ENCODE measurements at regions not wholly inside any gene's neighbourhood (a gene's known extent, or its start where the extent isn't known, plus 50 kb on each side); places are given as distances from the start of the nearest gene placed in this dataset.

- H3K9ac ChIP-seq (ENCODE audit: low read depth in 1 of 2, low read length in 2 of 2) = no peak overlapping the region
- H3K36me3 ChIP-seq (ENCODE audit: control insufficient read depth in 2 of 2, insufficient read depth in 2 of 2, low read length in 2 of 2) = no peaks in the 10 kb centered on the region
- H3K9me3 ChIP-seq (ENCODE audit: control insufficient read depth in 2 of 2, low read length in 2 of 2) = no peaks in the 10 kb centered on the region
- no peaks in the 10 kb centered on the region for H3K4me1 ChIP-seq (ENCODE audit: control insufficient read depth in 2 of 2, insufficient read depth in 2 of 2, low read length in 2 of 2)
- no peak overlapping the region for H3K27ac ChIP-seq (ENCODE audit: low read depth in 2 of 2, low read length in 2 of 2)
- H3K4me3 ChIP-seq (ENCODE audit: low read length in 2 of 2) = no peak overlapping the region
- H3K27me3 ChIP-seq (ENCODE audit: control insufficient read depth in 2 of 2, insufficient read depth in 2 of 2, low read length in 2 of 2) = peaks cover 3 to 7% of the 10 kb centered on the region in 2 donors
Measured at GRCh38 chr2:176483476-176483875, 214.2 kb downstream of the MTX2 start.

- Histone ChIP-seq H3K27me3 (ENCODE audit: control insufficient read depth in 2 of 2, insufficient read depth in 2 of 2, low read length in 2 of 2) (peaks cover 3 to 7% of the 10 kb centered on the region in 2 donors), H3K4me3 (ENCODE audit: low read length in 2 of 2) (no peak overlapping the region), H3K4me1 (ENCODE audit: control insufficient read depth in 2 of 2, insufficient read depth in 2 of 2, low read length in 2 of 2) (no peaks in the 10 kb centered on the region), H3K27ac (ENCODE audit: low read depth in 2 of 2, low read length in 2 of 2) (no peak overlapping the region), H3K9me3 (ENCODE audit: control insufficient read depth in 2 of 2, low read length in 2 of 2) (no peaks in the 10 kb centered on the region), H3K36me3 (ENCODE audit: control insufficient read depth in 2 of 2, insufficient read depth in 2 of 2, low read length in 2 of 2) (no peaks in the 10 kb centered on the region), H3K9ac (ENCODE audit: low read depth in 1 of 2, low read length in 2 of 2) (no peak overlapping the region)
Measured at GRCh38 chr2:176483901-176484568, 214.8 kb downstream of the MTX2 start.

DNA sequence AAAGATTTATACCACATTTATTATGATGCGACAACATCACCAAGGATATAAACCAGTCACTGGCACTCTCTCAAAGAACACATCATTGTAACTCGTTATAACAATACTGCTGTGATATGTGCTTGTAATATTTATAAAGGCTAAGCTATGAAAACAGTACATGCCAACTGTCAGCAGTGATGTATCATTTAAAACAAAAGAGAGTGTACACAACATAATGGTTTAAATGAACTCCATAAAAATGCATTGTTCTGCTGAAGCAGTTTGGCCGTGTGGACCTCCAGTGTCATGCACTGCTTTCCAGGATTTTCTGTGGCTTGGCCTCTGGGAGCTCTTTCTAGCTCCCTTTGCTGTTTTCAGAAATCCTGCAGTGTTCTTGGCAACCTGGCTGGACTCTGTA lies 215.6 kb downstream of the MTX2 start:
- H3K36me3 ChIP-seq (ENCODE audit: control insufficient read depth in 2 of 2, insufficient read depth in 2 of 2, low read length in 2 of 2) = no peaks in the 10 kb centered on the region
- H3K9me3 ChIP-seq (ENCODE audit: control insufficient read depth in 2 of 2, low read length in 2 of 2) = no peaks in the 10 kb centered on the region
- H3K4me3 ChIP-seq (ENCODE audit: low read length in 2 of 2) = no peak overlapping the region
- no peaks in the 10 kb centered on the region for H3K4me1 ChIP-seq (ENCODE audit: control insufficient read depth in 2 of 2, insufficient read depth in 2 of 2, low read length in 2 of 2)
- no peak overlapping the region for H3K27ac ChIP-seq (ENCODE audit: low read depth in 2 of 2, low read length in 2 of 2)
- no peak overlapping the region for H3K9ac ChIP-seq (ENCODE audit: low read depth in 1 of 2, low read length in 2 of 2)
- peaks cover 3 to 7% of the 10 kb centered on the region in 2 donors for H3K27me3 ChIP-seq (ENCODE audit: control insufficient read depth in 2 of 2, insufficient read depth in 2 of 2, low read length in 2 of 2)

DNA sequence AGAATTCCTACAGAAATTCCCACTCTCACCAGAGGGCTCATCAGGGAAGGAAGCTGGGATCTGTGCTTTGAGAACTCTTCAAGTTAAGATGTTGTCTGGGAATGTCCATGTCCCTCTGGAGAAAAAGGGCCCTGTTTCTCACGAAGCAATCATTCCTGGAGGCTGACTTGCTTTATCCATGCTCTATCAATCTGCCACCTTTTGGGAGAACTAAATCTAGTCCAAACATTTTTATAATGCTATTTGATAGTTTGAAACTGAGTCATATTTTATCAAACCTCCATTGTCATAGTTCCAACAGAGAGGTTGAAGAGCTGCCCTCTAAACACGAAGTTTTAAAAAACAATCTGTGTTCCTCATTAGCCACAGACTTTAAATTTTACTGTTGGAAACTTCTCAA lies 219.2 kb downstream of the MTX2 start:
- Histone ChIP-seq H3K36me3 (ENCODE audit: control insufficient read depth in 2 of 2, insufficient read depth in 2 of 2, low read length in 2 of 2) (no peaks in the 10 kb centered on the region), H3K27me3 (ENCODE audit: control insufficient read depth in 2 of 2, insufficient read depth in 2 of 2, low read length in 2 of 2) (peaks cover 2 to 3% of the 10 kb centered on the region in 2 donors), H3K9me3 (ENCODE audit: control insufficient read depth in 2 of 2, low read length in 2 of 2) (no peaks in the 10 kb centered on the region), H3K4me1 (ENCODE audit: control insufficient read depth in 2 of 2, insufficient read depth in 2 of 2, low read length in 2 of 2) (no peaks in the 10 kb centered on the region), H3K4me3 (ENCODE audit: low read length in 2 of 2) (no peak overlapping the region), H3K9ac (ENCODE audit: low read depth in 1 of 2, low read length in 2 of 2) (no peak overlapping the region), H3K27ac (ENCODE audit: low read depth in 2 of 2, low read length in 2 of 2) (no peak overlapping the region)

DNA sequence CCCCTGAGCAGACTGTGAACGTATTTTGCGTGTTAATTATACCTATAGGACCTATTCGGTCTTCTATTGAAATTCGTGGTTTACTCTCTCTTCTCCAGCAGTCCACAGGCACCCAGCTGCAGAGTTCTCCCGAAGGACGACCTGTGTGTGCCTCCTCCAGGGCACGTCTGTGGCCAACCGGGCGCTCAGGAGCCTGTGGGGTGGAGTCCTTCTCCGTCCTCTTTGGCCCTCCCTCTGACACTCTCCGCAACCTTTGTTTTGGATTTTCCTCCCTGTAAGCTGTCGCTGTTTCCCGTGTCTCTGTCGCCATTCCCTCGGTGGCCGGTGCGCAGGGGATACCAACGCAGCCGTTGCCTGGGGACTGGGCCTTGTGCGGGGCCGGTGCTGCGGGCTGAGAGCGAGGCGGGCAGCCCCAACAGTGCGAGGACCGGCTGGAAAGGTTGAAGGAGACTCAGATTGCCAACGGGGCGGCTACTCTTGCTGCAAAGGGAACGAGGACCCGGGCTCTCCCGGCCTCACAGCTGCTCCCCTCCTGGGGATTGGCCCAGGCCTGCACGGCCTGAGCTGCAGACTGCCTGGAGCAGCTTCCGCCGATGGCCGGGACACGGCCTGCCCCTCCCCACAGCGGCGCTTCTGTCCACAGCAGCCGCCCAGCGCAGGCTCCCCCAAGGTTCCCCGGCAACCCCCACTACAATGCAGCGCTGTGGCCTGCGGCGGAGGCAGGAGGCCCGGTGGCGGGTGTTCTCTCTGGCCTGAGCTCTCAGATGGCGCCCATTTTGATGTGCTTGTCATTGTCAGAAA lies 221.0 kb downstream of the MTX2 start:
- H3K27ac ChIP-seq (ENCODE audit: low read depth in 2 of 2, low read length in 2 of 2) = peak overlapping the region; percentile 41 to 68
- H3K4me1 ChIP-seq (ENCODE audit: control insufficient read depth in 2 of 2, insufficient read depth in 2 of 2, low read length in 2 of 2) = no peaks in the 10 kb centered on the region
- H3K9me3 ChIP-seq (ENCODE audit: control insufficient read depth in 2 of 2, low read length in 2 of 2) = no peaks in the 10 kb centered on the region
- H3K9ac ChIP-seq (ENCODE audit: low read depth in 1 of 2, low read length in 2 of 2) = no peak overlapping the region
- H3K4me3 ChIP-seq (ENCODE audit: low read length in 2 of 2) = no peak overlapping the region
- H3K27me3 ChIP-seq (ENCODE audit: control insufficient read depth in 2 of 2, insufficient read depth in 2 of 2, low read length in 2 of 2) = no peaks in the 10 kb centered on the region
- H3K36me3 ChIP-seq (ENCODE audit: control insufficient read depth in 2 of 2, insufficient read depth in 2 of 2, low read length in 2 of 2) = no peaks in the 10 kb centered on the region

DNA sequence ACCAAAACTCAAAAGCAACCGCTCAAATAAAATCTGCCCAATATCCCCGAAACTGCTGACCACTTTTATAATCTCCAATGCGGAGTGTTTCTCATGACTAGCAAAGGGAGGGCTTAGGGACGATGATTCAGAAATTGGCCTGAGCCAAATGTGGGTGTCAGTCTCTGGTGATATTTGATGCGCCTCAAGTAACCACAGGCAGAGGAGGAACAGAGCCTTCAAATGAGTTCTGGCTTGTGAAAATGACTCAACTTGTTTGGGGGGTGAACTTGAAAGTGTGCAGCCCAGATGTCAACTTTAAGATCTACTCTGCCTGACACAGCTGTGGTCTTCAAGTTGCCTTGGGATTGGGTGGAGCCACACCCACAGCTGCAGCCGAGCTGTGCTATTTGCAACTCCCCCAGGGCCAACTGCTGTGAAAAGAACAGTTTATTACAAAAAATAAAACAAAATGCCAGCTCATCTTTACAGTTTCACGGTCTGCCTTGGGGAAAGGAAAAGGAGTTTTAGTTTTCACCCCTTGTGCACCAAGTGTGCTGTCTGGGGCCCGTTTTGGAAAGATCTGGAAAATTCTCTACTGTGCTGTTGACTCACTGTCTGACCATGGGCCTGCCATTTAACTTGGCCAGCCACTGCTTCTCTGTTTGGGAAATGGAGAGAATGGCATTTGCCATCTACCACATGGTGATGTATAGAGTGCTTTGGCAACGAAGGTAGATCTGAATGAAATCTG lies 222.1 kb downstream of the MTX2 start:
- H3K27ac ChIP-seq (ENCODE audit: low read depth in 2 of 2, low read length in 2 of 2) = peak overlapping the region; percentile 41 to 68
- H3K9me3 ChIP-seq (ENCODE audit: control insufficient read depth in 2 of 2, low read length in 2 of 2) = no peaks in the 10 kb centered on the region
- H3K9ac ChIP-seq (ENCODE audit: low read depth in 1 of 2, low read length in 2 of 2) = no peak overlapping the region
- no peaks in the 10 kb centered on the region for H3K27me3 ChIP-seq (ENCODE audit: control insufficient read depth in 2 of 2, insufficient read depth in 2 of 2, low read length in 2 of 2)
- H3K36me3 ChIP-seq (ENCODE audit: control insufficient read depth in 2 of 2, insufficient read depth in 2 of 2, low read length in 2 of 2) = no peaks in the 10 kb centered on the region
- no peaks in the 10 kb centered on the region for H3K4me1 ChIP-seq (ENCODE audit: control insufficient read depth in 2 of 2, insufficient read depth in 2 of 2, low read length in 2 of 2)
- no peak overlapping the region for H3K4me3 ChIP-seq (ENCODE audit: low read length in 2 of 2)

DNA sequence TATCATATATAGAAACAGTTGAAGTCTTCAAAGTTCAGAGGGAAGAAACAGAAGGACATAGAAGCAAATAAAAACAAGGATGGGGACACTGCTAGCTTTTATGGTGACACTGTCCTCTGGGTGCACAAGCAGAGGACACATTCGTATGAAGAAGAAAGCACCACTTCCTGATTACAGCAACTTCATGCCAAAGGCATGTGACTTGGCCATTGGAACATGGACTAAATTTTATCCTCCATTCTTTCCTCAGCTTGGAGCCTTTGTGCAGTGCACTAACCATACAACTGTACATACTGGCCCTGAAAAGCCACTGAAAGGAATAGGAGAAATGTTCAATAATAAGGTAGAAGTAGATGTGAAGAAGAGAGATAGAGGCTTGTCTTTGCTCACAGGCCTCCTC lies 223.3 kb downstream of the MTX2 start:
- Histone ChIP-seq H3K27ac (ENCODE audit: low read depth in 2 of 2, low read length in 2 of 2) (no peak overlapping the region), H3K4me1 (ENCODE audit: control insufficient read depth in 2 of 2, insufficient read depth in 2 of 2, low read length in 2 of 2) (no peaks in the 10 kb centered on the region), H3K4me3 (ENCODE audit: low read length in 2 of 2) (no peak overlapping the region), H3K9me3 (ENCODE audit: control insufficient read depth in 2 of 2, low read length in 2 of 2) (no peaks in the 10 kb centered on the region), H3K27me3 (ENCODE audit: control insufficient read depth in 2 of 2, insufficient read depth in 2 of 2, low read length in 2 of 2) (no peaks in the 10 kb centered on the region), H3K9ac (ENCODE audit: low read depth in 1 of 2, low read length in 2 of 2) (no peak overlapping the region), H3K36me3 (ENCODE audit: control insufficient read depth in 2 of 2, insufficient read depth in 2 of 2, low read length in 2 of 2) (no peaks in the 10 kb centered on the region)

DNA sequence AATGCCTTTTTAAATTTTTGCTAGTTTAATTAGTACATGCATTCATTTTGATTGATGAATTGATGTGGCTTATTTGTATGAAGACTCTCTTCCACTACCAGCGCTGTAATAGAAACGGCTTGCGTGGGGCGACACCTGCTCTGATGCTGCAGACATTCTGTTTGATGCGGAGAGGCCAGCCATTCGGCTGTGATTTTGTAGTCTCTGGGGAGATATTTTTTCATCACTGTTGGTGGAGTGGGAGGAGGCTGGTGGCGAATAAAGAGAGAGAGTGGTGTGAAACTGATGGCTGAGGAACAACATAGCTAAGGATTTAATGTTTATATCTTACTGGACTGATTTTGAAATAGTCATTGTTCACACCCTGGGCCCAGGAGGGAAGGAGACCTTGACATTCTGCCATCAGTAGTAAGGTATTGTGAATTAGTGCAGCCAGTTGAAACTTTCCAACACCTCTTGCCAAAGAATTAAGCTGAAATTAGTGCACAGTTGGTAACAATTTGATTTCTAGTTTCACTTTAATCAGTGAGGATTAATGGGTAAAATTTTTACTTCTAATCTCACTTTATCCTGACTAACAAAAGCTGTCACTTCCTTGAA lies 224.1 kb downstream of the MTX2 start:
- H3K36me3 ChIP-seq (ENCODE audit: control insufficient read depth in 2 of 2, insufficient read depth in 2 of 2, low read length in 2 of 2) = no peaks in the 10 kb centered on the region
- no peaks in the 10 kb centered on the region for H3K27me3 ChIP-seq (ENCODE audit: control insufficient read depth in 2 of 2, insufficient read depth in 2 of 2, low read length in 2 of 2)
- no peak overlapping the region for H3K9ac ChIP-seq (ENCODE audit: low read depth in 1 of 2, low read length in 2 of 2)
- H3K4me3 ChIP-seq (ENCODE audit: low read length in 2 of 2) = no peak overlapping the region
- no peaks in the 10 kb centered on the region for H3K4me1 ChIP-seq (ENCODE audit: control insufficient read depth in 2 of 2, insufficient read depth in 2 of 2, low read length in 2 of 2)
- H3K9me3 ChIP-seq (ENCODE audit: control insufficient read depth in 2 of 2, low read length in 2 of 2) = no peaks in the 10 kb centered on the region
- no peak overlapping the region for H3K27ac ChIP-seq (ENCODE audit: low read depth in 2 of 2, low read length in 2 of 2)

DNA sequence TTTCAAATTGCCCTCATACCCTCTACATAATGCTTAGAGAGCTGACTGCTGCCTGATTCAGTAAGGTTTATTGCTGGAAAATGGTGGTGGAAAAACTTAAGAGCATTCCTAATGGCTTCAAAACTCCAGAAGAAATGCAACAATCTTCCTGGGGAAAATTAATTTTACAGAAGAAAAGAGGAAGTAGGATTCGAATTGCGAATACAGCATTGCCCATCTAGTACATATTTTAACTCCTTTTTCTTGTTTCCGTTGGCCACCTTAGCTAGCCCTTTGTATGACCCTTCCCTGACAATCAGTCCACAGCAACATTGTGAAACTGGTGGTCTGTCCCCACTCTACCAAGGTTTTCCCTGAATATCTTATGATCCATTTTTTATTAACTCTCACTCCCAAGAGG lies 224.7 kb downstream of the MTX2 start:
- Histone ChIP-seq H3K36me3 (ENCODE audit: control insufficient read depth in 2 of 2, insufficient read depth in 2 of 2, low read length in 2 of 2) (no peaks in the 10 kb centered on the region), H3K4me1 (ENCODE audit: control insufficient read depth in 2 of 2, insufficient read depth in 2 of 2, low read length in 2 of 2) (no peaks in the 10 kb centered on the region), H3K27ac (ENCODE audit: low read depth in 2 of 2, low read length in 2 of 2) (no peak overlapping the region), H3K9me3 (ENCODE audit: control insufficient read depth in 2 of 2, low read length in 2 of 2) (no peaks in the 10 kb centered on the region), H3K9ac (ENCODE audit: low read depth in 1 of 2, low read length in 2 of 2) (no peak overlapping the region), H3K4me3 (ENCODE audit: low read length in 2 of 2) (no peak overlapping the region), H3K27me3 (ENCODE audit: control insufficient read depth in 2 of 2, insufficient read depth in 2 of 2, low read length in 2 of 2) (no peaks in the 10 kb centered on the region)

GRCh38 chr2:176494949-176495353 lies 225.7 kb downstream of the MTX2 start:
- Histone ChIP-seq H3K9me3 (ENCODE audit: control insufficient read depth in 2 of 2, low read length in 2 of 2) (no peaks in the 10 kb centered on the region), H3K36me3 (ENCODE audit: control insufficient read depth in 2 of 2, insufficient read depth in 2 of 2, low read length in 2 of 2) (no peaks in the 10 kb centered on the region), H3K4me1 (ENCODE audit: control insufficient read depth in 2 of 2, insufficient read depth in 2 of 2, low read length in 2 of 2) (no peaks in the 10 kb centered on the region), H3K4me3 (ENCODE audit: low read length in 2 of 2) (no peak overlapping the region), H3K9ac (ENCODE audit: low read depth in 1 of 2, low read length in 2 of 2) (no peak overlapping the region), H3K27me3 (ENCODE audit: control insufficient read depth in 2 of 2, insufficient read depth in 2 of 2, low read length in 2 of 2) (no peaks in the 10 kb centered on the region), H3K27ac (ENCODE audit: low read depth in 2 of 2, low read length in 2 of 2) (no peak overlapping the region)
